GM10248 (cell line): ENCODE measurements at regions not wholly inside any gene's neighbourhood (a gene's known extent, or its start where the extent isn't known, plus 50 kb on each side); places are given as distances from the start of the nearest gene placed in this dataset.

Source experiments
- CTCF ChIA-PET: fragments of 300-600 bp; sonication (Branson Sonifier 250); formaldehyde crosslinking; extraction: SDS; loops from one replicate; lab custom pipeline; 2021; ENCODE audit warnings: antibody characterized with exemption; lab: Yijun Ruan, JAX
- POLR2A ChIA-PET: fragments of 350-650 bp; sonication (Branson Sonifier 250); formaldehyde crosslinking; extraction: SDS; loops from one replicate; lab custom pipeline; 2020; ENCODE audit warnings: antibody characterized with exemption; lab: Yijun Ruan, JAX
- DNase-seq: peaks from one replicate; pipeline ENCODE4 v3.0.0; 2012; ENCODE audit errors: extremely low spot score
- TF ChIP-seq, protein P1 (sequence below): IDR thresholded peaks from 2 replicates; pipeline ENCODE4 v1.5.1; 2012; ENCODE audit warnings: mild to moderate bottlenecking, low read depth; ENCODE audit errors: extremely low read depth, missing control alignments, control extremely low read depth

DNA sequence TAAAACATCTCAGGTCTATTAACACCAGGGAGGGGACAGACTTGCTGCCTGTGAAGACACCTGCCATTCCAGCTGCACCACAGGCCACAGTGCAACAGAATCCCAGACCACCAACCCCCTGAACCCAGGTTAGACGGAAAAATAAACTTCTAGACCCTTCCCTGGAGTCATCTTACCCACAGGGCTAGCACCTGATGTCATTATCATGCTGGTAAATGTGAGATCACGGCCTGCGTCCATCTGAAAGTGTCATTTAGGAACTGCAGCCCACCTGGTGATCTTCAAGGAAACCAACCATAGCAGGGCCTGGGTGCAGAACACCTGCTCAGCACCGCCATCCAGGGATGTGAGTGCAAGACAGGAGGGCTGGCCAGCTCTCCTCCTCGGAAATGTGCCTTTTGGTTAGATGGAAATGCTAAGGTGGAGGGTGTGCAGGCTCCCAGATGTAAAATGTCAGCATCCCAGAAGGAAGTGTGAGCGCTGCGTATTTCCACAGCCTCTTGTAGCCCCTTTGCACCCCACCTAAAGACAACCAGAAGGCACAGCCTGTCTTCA, 80.8 kb downstream of the PTGR3 start:
- no peak for DNase-seq
- TF ChIP-seq, protein P1, sequence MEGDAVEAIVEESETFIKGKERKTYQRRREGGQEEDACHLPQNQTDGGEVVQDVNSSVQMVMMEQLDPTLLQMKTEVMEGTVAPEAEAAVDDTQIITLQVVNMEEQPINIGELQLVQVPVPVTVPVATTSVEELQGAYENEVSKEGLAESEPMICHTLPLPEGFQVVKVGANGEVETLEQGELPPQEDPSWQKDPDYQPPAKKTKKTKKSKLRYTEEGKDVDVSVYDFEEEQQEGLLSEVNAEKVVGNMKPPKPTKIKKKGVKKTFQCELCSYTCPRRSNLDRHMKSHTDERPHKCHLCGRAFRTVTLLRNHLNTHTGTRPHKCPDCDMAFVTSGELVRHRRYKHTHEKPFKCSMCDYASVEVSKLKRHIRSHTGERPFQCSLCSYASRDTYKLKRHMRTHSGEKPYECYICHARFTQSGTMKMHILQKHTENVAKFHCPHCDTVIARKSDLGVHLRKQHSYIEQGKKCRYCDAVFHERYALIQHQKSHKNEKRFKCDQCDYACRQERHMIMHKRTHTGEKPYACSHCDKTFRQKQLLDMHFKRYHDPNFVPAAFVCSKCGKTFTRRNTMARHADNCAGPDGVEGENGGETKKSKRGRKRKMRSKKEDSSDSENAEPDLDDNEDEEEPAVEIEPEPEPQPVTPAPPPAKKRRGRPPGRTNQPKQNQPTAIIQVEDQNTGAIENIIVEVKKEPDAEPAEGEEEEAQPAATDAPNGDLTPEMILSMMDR: no peak
- POLR2A ChIA-PET: no interaction called here
- CTCF ChIA-PET: no interaction called here

DNA sequence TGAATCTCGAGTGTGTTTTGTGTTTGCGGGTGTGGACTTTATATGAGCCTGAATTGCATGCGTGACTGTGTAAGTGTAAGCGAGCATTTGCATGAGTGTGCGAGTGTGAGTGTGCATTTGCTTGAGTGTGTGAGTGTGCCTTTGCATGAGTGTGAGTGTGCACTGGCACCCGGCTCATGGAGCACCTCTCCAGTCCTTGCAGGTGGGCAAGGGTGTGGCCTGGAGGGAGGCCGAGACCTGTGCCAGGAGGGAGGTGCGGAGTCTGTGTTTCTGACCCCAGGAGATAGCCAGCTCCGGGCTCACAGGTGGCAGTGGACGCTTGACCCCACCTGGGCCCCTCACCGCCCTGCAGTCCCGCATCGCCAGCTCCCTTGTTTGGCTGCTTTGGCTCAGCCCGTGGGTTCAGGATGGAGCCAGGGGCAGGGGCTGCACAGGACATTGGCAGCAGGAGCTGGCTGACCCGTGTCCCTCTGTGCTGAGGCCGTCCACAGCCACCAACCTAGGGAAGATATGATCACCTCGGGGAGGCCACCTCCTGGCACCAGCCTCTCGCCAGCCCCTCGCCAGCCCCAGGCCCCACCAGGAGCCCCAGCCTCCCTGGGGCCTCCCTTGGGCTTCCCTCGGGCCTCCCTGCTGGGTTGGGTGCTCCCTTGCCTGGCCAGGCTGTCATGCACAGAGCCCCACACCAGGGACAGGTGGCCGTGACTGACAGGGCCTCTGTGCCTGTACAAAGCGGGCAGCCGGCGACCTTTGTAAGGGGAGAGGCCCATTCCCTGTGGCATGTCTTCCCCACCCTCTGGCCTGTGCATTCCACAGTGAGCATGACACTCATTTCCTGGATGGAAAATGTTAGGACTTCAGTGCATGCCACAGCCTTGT, 81.6 kb downstream of the PTGR3 start:
- CTCF ChIA-PET: no interaction called here
- no peak for DNase-seq
- POLR2A ChIA-PET: no interaction called here
- TF ChIP-seq, protein P1: no peak

DNA sequence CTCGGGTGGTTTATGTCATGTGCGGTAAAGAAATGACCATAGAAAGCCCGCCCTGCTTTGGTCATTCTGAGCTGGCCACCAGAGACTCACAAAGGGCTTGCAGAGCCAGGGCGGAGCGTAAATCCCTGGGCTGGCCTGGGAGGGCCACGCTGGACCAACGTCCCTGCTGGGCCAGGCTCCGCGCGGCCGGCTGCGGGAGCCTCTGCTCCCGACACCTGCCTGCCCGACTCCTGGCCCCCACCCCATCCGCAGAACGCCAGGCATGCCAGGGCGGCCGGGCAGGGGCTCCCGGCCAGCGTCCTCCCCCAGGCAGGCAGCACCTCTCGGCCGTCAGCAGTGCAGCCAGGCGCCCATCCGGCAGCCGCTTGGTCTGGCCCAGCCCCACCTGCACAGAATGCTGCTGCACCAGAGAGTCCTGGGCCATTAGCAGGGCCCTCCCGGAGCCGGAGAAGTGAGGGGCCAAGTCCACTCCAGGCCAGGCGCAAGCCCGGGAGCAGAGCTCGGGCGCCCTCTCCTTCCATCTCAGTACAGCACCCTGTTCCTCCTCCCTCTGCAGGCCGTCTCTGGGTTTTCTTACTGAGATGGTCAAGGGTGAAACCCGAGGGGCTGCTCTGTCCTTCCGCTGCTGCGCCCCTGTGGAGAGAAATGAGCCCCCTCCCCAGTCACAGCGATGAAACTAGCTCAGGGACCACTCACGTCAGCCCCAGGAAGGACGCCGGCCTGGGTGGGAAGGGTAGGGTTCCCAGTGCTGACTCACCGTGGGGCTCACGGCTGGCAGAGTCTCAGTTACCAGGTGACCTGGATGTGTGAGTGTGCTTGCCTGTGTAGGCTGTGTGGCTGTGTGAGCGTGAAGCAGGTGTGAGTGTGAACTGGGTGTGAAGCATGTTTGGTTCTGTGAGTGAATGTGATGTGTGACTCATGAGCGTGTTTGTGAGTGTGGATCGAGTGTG, 83.3 kb downstream of the PTGR3 start:
- ChIA-PET CTCF (no interaction called here), POLR2A (no interaction called here)
- TF ChIP-seq, protein P1: no peak
- no peak for DNase-seq

DNA sequence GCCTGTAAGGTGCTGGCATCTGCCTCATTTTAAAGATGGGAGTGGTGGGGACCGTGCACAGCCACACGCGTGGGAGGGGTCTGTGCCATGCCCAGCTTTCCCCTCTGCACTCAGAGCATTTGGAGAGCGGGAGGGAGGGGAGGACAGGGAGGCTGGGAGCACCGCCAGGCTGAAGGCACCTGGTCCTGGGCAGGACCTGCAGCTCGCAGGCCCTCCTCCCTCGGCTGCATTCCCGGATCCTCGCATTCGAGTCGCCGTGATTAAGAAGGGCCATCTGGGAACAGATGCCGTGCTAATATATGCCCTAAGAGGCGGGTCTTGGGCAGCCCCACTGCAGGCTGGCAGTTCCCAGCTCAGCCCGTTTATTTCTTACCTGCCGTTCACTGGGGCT, 84.0 kb downstream of the PTGR3 start:
- ChIA-PET POLR2A (no interaction called here), CTCF (no interaction called here)
- TF ChIP-seq, protein P1: no peak
- DNase-seq: no peak

DNA sequence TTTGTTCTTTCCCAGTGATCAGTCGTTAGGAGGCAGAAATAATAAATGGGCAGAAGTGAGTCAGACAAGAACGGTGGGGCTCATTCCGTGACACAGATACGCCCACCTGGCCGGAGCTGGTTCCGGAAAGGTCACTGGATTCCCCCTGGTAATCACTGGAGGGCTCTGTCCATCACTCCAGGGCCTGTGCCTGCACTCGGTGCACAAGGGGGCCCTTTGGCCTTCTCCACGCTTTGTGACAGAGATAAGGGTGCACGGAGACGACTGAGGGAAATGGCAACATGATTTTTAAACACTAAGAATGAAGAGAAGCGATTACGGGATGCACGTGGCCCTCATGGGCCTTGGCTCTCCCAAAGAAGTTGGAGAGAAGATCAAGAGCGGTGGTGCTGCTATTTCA, 84.4 kb downstream of the PTGR3 start:
- DNase-seq: no peak
- TF ChIP-seq, protein P1: no peak
- POLR2A ChIA-PET: no interaction called here
- CTCF ChIA-PET: no interaction called here

DNA sequence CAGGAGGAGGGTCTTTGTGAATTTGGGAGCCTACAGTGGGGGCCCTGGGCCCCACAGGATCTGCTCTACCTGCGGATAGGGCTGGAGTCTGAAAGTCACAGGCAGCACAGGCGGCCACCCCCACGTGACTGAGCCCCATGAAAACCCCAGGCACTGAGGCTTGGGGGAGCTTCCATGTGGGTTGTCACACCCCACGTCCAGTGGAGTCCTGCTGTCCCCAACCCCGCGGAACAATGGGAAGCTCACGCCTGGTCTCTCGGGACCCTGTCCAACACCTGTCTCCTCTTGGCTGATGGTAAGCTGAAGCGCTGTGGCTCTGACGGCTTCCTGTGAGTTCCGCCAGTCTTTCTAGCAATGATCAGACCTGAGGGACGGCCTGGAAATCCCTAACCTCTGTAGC, 85.8 kb downstream of the PTGR3 start:
- ChIA-PET CTCF (interaction anchor here (0.8 to 1.2 kb wide), 2 partner anchors 9 to 11 kb away, joined by 3 read pairs; no protein-coding TSS in a partner anchor), POLR2A (no interaction called here)
- TF ChIP-seq, protein P1: no peak
- DNase-seq: no peak
